ENCODE measurements at regions not wholly inside any gene's neighbourhood (a gene's known extent, or its start where the extent isn't known, plus 50 kb on each side); places are given as distances from the start of the nearest gene placed in this dataset.

DNA sequence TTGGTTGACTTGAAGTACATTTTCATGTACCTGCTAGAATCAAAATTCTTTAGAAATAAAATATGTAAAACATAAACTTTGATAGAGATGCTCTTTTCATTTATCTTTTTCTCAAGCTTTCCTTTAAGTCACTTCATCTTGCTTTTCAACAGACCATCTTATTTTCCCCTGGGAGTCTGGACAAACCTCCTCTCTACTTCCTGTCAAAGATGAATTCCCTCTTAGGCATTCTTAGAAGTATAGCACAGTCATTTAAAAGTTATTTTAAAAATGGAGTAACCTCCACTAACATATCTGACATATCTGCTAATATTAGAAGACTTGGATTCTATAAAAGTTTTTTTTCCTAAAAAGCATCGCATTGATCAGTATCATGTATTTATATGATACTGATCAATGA, 84.8 kb upstream of the PAX6 start:
- no peak for DNase-seq

DNA sequence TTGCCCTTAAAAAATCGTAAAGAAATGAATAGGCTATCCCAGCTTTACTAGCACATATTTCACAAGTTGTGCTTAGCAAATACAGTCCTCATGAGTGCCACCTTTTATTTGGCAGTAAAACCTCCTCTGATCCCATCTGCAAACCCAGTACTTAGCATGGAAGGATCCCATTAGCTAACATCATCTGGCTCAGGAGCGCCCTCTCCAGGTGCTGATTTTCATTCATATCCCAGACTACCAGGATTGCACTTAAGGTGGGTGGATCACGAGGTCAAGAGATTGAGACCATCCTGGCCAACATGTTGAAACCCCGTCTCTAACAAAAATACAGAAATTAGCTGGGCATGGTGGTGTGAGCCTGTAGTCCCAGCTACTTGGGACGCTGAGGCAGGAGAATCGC, 76.1 kb upstream of the PAX6 start:
- no peak for DNase-seq

DNA sequence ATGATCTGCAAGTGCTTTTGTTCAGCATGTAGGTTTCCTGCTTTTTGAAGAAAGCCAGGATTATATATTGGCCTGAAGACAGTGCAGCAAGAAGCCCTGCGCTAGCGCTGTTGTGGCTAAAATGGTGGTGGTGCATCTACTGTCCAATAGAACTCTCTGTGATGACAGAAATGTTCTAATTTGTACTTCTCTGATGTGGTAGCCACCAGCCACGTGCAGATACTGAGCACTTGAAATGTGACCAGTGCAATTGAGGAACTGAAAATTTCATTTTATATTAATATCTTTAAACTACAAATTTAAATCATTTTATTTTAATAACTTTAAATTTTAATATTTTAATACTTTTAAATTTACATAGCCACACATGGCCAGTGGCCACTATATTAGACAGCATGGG, 73.0 kb upstream of the PAX6 start:
- DNase-seq = no peak

DNA sequence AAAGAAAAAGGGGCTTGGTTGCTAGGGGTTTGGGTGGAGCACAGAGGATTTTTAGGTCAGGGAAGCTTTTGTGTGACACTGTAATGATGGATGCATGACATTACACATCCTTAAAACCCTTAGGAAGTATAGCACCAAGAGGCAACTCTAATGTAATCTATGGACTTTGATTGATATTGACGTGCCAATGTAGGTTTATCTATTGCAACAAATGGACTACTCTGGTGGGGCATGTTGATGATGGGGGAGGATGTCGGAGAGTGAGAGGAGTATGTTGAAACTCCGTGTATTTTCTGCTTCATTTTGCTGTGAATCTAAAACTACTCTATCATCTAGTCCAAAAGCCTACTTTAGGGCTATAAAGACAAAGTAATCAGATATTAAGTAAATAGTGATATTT, 72.3 kb upstream of the PAX6 start:
- no peak for DNase-seq

DNA sequence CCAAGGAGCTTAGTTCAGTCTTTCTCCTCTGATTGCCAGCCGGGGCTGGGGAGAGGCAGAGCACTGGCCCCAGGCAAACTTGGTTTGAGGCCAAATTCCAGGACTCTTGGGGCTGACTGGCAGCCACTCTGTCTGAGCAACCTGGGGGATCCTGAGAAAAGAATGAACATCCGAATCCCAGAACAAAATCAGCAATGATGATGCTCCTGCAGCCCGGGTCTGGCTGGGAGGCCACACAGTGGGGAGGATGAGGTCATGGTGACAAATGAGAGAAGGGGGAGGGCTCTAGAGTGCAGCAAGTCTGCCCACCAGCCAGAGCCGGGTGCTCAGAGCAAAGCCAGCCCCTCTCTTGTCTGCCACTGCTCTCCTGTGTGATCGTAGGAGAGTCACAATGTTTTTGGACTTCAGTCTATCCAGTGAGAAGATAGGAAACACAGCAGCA, 71.8 kb upstream of the PAX6 start:
- no peak for DNase-seq

DNA sequence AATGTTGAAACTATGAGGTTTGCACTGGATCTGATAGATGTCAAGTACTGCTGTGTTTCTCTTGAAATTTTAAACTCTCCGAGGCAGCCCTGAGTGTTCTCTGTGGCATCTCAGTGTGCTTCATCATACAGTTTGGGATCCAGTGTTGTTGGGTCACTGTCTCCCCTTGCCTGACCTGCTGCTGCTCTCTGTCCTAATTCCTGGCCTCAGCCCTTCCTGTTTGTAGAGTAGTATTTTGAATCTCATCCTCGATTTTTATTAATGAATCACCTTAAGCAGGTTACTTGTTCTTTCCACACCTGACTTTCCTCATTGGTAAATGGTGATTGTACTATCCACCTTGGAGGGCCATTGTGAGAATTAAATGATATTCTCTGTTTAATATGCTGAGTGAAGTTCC, 70.7 kb upstream of the PAX6 start:
- no peak for DNase-seq

DNA sequence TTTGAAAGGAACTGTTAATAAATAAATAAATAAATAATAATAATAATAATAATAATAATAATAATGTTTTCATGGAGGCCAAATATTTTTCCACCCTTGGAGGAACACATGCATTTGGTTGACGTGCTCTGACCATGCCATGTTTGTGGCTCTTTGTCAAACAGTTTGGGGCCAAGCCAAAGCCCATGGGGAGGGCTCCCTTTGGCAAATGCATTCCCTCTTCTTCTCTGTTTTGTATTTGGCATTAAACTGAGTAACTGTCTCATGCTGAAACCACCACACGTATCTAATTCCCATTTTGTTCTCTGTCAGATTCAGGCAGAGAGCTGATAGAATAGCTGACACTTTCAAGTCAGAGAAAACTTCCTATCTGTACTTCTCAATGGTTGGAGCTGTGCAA, 68.6 kb upstream of the PAX6 start:
- no peak for DNase-seq

DNA sequence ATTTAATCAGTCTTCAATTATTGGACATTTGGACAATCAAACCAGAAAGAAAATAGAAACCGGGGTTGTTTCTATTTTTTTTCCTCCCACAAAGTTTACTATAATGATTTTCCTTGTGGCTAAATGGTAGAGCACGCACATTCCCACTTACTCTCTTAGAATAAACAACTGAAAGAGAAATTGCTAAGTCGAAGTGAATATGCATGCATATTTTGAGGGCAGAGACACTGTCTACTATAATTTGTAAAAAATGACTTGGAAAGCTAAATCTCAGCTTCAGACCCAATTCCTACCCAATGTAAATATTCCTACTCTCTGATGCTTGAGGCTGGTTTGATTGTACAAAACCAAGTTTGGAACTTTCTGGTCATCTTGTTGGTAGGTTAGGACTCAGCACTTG, 66.7 kb upstream of the PAX6 start:
- DNase-seq = no peak

DNA sequence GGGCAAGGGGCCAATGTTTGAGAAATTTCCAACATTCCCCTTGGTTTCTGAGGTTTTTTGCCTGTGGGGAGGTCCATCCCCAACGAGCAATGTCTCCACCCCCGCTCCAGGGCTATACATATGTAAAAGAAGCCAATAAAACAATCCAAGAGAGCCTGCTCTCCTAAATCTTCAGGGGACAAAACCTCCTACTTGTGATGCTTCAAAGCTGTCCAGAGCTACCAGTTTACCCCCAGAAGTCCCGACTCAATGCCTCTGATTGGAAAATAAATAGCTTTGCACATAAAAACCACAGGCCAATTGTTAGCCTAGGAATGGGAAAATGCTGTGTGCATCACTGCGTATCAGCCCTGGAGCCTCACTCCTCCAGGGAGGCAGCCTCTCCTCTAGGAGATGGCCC, 66.0 kb upstream of the PAX6 start:
- DNase-seq = no peak

DNA sequence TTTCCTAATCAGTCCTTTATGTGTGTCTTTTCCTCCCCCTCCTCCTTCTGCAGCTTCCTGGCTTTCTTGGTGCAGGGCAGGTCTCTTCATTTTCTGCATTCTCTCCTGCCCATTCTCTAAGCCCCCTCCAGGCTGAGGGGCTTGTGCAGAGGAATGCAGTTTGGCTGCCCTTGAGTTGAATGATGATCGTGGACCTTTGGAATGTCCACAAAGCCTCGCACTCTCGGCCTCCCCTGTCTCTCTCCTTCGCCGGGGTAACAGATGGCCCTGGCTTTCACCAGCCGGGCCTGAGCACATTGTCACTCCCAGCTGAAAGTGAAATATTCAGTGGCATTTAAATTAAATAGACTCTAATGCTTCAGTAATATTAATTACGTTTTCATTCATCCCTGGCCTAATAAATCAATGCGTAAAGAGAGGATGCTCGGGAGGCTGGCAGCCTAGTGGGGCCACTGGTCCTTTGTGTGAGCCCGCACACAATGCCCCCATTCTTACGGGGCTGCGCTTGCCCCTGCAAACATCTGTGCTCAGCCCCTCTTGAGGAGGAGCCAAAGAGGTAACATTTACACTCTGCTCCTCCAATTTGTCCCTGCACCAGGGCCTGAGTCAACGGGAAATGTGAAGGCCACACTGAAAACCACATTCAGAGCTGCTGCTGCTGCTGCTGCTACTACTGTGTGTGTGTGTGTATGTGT, 64.9 kb upstream of the PAX6 start:
- peak; percentile 73 for DNase-seq

DNA sequence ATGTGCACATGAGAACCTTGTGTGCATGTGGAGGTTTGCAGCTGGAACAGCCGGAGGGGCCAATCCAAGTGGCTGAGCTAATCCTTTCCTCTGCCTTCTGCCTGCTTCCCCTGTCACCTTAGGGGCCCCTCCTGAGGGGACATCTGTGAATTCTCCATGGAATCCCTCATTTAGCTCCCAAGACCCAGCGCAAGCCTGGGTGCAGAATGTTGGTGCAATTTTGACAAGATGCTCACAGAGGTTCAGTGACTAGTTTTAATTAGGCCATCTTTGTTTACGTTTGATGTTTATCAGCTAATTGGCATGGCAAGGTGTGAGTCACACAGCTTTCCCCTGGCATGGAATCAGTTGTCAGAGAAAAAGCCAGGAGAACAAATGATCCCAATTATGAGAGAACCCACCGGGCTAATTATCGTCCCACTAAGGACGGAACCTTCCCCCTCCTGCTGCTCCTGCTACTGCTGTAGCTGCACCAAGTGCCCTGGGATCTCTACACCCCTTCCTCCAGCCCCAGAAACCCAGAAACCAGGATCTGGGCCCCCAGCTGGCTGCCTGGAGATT, 63.6 kb upstream of the PAX6 start:
- peak; percentile 98 for DNase-seq

DNA sequence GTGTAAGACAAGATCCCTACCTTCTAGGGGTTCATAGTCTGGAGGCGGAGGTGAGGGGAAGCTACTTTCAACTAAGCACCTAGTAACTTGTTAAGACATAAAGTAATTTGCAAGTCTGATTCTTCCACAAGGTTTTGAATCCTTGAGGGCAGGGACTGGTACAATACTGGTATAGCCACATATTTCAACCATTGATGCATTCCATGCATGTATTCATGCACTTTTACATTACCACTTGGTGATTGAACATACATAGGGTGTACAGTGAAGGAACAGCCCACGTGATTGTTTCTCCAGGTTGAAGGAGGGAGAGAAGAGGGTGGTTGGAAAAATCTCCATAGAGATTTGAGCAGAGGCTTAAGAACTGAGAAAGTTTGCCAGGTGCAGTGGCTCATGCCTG, 62.0 kb upstream of the PAX6 start:
- no peak for DNase-seq

DNA sequence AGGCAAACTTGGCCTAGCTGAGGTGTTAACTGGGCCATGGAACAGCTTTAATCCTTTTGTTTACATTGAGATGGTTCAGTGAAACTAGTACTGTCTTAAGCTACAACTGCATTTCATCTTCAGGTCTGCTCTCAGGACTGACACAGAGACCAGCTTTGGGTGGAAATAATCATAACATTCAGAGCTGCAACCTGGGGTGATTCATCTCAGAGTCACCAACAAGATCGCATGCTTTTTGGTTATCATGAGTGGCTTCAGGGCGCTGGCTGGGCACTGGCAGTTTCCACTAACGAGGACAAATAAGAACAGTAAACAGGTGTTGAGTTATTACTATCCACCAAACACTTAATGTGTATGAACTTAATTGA, 60.9 kb upstream of the PAX6 start:
- no peak for DNase-seq

DNA sequence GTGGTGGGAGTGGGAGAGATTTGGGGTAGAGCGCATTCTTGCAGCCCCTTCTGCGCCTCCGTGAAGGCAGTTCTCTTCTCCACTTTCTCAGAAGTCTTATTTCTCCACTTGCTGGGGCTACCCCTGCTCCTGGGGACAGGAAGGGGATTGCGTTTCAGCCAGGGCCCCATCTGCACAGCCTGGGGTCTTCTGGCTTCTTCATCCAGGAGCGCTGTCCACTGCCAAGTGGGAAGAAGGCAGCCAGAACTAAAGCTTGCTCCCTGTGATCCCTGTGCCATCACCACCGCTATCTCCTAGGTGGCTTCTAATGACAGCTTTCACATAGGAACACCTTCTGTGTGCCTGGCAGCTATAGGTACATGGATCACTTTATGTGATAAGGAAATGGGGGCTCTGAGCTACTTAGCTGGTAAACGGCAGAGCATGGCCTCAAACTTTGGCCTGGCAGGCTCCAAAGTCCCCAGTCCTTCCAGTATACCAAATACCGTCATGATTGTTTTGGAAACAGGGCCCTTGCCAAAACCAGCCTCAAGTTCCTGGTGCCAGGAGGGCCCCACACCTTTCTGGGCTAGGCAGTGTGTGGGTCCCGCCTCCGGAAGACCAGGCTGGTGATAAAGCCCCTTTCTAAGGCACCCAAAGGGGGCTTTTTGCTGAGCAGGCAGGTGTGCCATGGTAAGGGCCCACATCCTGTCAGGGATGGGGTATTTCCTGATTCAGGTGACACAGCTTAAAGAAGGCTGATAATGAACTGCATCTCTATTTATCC, 60.4 kb upstream of the PAX6 start:
- no peak for DNase-seq

DNA sequence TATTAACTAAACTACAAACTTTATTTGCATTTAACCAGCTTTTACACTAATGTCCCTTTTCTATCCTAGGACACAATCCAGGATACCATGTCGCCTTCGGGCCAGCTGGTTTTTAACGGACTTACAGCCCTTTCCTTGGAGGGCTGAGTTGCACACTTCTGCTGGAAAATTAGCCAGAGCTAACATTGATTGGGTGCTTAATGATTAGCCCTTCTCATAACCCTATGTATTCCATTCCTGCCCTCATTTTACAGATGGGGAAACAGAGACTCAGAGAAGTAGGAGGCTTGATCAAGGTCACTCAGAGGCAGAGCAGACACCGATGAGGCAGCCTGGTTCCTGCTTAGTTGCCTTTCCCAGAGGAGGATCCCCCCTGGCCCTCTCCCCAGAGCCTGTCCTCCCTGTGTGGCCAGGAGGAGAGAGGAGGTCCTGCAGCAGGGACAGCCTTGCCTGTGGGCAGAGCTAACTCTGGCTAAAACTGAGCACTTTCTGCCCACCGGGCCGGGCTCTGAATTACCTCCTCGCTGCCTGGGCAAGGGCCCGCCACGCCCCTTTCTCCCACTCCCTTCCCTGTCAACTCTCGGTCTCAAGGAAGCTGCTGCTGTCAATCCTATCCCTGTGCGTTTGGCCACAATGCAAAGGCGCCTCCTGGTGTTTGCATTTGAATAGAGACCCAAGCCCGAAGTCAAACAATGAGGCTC, 59.6 kb upstream of the PAX6 start:
- DNase-seq = peak; percentile 15

DNA sequence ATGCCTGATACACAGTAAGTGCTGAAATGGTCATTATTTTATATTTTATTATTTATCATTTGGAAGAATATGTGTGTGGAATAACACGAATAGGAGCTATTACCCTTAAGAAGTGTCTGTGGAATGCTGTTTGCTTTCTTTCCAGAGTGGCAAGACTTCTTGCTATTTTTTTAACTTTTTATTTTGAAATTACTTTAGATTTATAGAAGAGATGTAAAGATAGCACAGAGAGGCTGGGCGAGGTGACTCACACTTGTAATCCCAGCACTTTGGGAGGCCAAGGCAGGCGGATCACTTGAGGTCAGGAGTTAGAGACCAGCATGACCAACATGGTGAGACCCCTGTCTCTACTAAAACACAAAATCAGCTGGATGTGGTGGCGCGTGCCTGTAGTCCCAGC, 58.9 kb upstream of the PAX6 start:
- DNase-seq = no peak

DNA sequence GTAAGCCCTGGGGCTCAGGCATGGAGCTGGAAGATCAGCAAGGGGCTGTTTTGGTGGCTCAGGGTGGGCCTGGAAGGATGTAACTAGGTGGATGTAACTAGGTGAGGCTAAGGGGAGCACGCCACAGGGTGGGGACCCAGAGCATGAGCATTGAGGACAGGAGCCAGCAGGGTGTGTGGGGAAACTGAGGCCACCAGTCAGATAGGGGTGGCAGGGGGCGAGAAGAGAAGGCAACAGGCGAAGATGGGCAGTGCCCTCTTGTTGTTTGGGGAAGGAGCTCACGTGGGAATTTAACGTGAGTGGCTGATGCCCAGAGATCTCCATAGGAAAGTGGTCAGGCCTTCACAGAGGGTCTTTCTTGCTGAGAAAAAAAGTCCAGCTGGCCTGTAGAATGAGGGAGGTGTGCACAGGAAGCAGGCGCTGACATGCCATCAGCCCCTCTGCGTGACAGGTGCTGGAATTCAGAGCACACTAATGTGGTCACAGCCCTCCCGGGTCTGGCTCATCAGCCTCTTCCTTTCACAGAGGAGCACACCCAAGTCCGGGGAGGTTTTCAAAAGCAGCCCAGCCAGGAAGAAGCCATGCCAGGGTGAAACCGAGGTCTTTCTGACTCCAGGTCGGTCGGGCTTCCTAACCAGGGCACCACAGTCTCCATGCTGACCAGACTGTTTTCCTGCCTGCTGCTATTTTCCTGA, 54.6 kb upstream of the PAX6 start:
- DNase-seq = no peak

DNA sequence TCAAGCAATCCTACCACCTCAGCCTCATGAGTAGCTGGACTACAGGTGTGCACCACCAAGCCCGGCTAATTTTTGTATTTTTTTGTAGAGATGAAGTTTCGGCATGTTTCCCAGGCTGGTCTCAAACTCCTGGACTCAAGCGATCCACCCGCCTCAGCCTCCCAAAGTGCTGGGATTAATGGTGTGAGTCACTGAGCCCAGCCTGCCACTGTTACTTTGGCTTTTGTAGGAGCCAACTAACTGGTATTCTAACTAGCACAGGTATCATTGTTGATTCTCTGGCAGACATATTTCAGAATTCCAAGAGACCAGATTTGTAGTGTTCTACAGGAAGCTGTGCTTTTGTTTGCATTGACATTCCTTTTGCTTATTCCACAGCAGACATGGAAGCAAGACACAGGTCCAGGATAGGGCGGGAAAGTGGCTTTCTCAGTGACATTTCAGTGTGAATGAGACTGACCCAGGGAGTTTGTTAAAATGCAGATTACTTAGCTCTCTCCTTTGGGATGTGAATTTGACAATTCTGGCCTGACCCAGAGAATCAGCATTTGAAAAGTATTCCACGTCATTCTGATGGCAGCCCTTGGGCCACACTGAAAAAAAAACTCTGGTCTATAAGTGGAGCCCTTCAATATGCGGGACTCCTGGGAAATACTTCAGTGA, 52.2 kb upstream of the PAX6 start:
- DNase-seq = no peak

DNA sequence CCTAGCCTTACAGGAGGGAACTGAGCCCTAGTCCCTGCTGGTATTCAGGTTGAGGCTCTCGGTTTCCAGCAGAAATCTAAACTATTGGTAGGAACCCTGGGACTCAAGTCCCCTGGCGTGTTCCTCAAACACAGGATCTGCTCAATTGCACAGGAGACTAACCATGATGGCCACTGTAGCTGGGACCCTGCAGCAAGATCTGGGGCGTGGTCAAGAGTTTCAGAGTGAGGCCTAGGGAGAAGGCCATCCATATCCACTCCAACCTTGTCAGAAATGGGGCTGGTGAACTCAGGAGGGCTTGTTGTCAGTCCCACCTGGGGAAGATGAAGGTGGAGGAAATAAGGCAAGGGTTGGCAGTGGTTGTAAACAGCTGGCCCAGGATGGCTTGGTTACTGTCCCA, 49.9 kb upstream of the PAX6 start:
- no peak for DNase-seq

All from NCI-H2171 treated with DMSO at 0.1 percent for 48 hours (cell line).